HepG2 (cell line): ENCODE measurements at regions not wholly inside any gene's neighbourhood (a gene's known extent, or its start where the extent isn't known, plus 50 kb on each side); places are given as distances from the start of the nearest gene placed in this dataset.

Experiments used
- ATAC-seq: fragments of 200-7000 bp; cut with Tn5 transposase; 3 replicates; pipeline ENCODE4 v1.9.1; 2020; ENCODE audit warnings: mild to moderate bottlenecking, moderate library complexity
- BruUV-seq: library from RNA; stranded (reverse); fragments of 400-500 nt; replicated peaks from 2 replicates; lab custom pipeline; 2021; lab: Mats Ljungman, UMichigan
- CTCF ChIA-PET: fragments of 300-600 bp; formaldehyde crosslinking; extraction: SDS; loops from one replicate; lab custom pipeline; 2021; ENCODE audit warnings: low total read pairs, inconsistent platforms, low intra/inter-chr PET ratio; lab: Yijun Ruan, JAX
- POLR2A ChIA-PET: fragments of 350-600 bp; sonication (Branson Sonifier 250); formaldehyde crosslinking; loops from one replicate; lab custom pipeline; 2020; ENCODE audit warnings: antibody characterized with exemption, inconsistent platforms; lab: Yijun Ruan, JAX
- DNase-seq: peaks from one replicate; pipeline ENCODE4 v3.0.0-alpha.2; 2015; ENCODE audit warnings: low spot score
- FAIRE-seq: peaks from 3 replicates; lab custom pipeline; 2011; peaks lifted over from hg19 to GRCh38; lab: Jason Lieb, UNC
- H2AFZ ChIP-seq: one replicate; pipeline ENCODE4 v1.6.1; 2011; ENCODE audit warnings: low read length, inconsistent platforms
- H3K27ac ChIP-seq: fragments of 300-600 bp; 3 replicates; pipeline ENCODE4 v1.8.0; 2011; ENCODE audit warnings: mixed run types, mild to moderate bottlenecking, mixed read lengths, low read length, inconsistent platforms; ENCODE audit not compliant: insufficient read depth; ENCODE audit errors: extremely low read length
- H3K27me3 ChIP-seq, 2 experiments: fragments of 200-600 bp in 1 of 2; 2 replicates in 1 of 2; 3 replicates in 1 of 2; pipeline versions ENCODE4 v1.6.0 to v1.8.0; 2011; ENCODE audit warnings: low read length in 2 of 2, mild to moderate bottlenecking in 2 of 2, moderate library complexity in 2 of 2, inconsistent platforms in 1 of 2; ENCODE audit not compliant: insufficient read depth in 2 of 2, control insufficient read depth in 1 of 2
- H3K36me3 ChIP-seq, 2 experiments: fragments of 200-600 bp in 1 of 2; replicated peaks in 1 of 2; 2 replicates in 1 of 2; 3 replicates in 1 of 2; pipeline versions ENCODE4 v1.5.1 to v1.8.0; 2011; ENCODE audit warnings: low read length in 2 of 2, inconsistent platforms in 1 of 2; ENCODE audit not compliant: insufficient read depth in 2 of 2, control insufficient read depth in 1 of 2
- H3K4me1 ChIP-seq: 2 replicates; pipeline ENCODE4 v1.5.1; 2012; ENCODE audit warnings: low read length, inconsistent platforms; ENCODE audit not compliant: insufficient read depth
- H3K4me2 ChIP-seq: 2 replicates; pipeline ENCODE4 v1.6.0; 2011; ENCODE audit warnings: low read depth, low read length, inconsistent platforms
- H3K4me3 ChIP-seq, 3 experiments: fragments of 200-600 bp in 1 of 3; sonication (generic), shearing (Covaris generic) in 1 of 3; replicated peaks in 1 of 3; 2 replicates each; pipeline ENCODE4 v1.5.1; 2011 to 2016; ENCODE audit warnings: low read length in 3 of 3, inconsistent platforms in 2 of 3, low read depth in 2 of 3, mild to moderate bottlenecking in 2 of 3, control low read depth in 1 of 3, mixed read lengths in 1 of 3; ENCODE audit not compliant: insufficient read depth in 1 of 3
- H3K79me2 ChIP-seq: one replicate; pipeline ENCODE4 v1.6.1; 2011; ENCODE audit warnings: low read length, inconsistent platforms; ENCODE audit not compliant: insufficient read depth
- H3K9ac ChIP-seq: 2 replicates; pipeline ENCODE4 v1.6.0; 2011; ENCODE audit warnings: mild to moderate bottlenecking, low read depth, low read length, inconsistent platforms; ENCODE audit not compliant: insufficient read depth
- H3K9me3 ChIP-seq: 2 replicates; pipeline ENCODE4 v1.5.1; 2012; ENCODE audit warnings: mild to moderate bottlenecking, low read length
- H4K20me1 ChIP-seq: 2 replicates; pipeline ENCODE4 v1.6.0; 2011; ENCODE audit warnings: inconsistent platforms, mild to moderate bottlenecking, low read length, moderate library complexity; ENCODE audit not compliant: insufficient read depth
- FOXJ3 ChIP-seq: sonication (generic); formaldehyde crosslinking; IDR thresholded peaks from 2 replicates; pipeline ENCODE4 v1.4.0; 2020; ENCODE audit warnings: missing genetic modification reagents, mild to moderate bottlenecking, borderline replicate concordance
- GFI1 ChIP-seq: sonication (generic); formaldehyde crosslinking; IDR thresholded peaks from 2 replicates; pipeline ENCODE4 v1.5.0; 2020; ENCODE audit warnings: missing genetic modification reagents, mild to moderate bottlenecking, borderline replicate concordance
- HHEX ChIP-seq: IDR thresholded peaks from 2 replicates; pipeline ENCODE4 v1.6.1; 2016; ENCODE audit warnings: control low read depth
- REXO4 ChIP-seq: sonication (generic); formaldehyde crosslinking; IDR thresholded peaks from 2 replicates; pipeline ENCODE4 v1.8.0; 2022; ENCODE audit warnings: missing genetic modification reagents, mild to moderate bottlenecking, borderline replicate concordance
- SSRP1 ChIP-seq: IDR thresholded peaks from 2 replicates; pipeline ENCODE4 v1.6.1; 2016; ENCODE audit warnings: control low read depth
- ZKSCAN8 ChIP-seq: IDR thresholded peaks from 2 replicates; pipeline ENCODE4 v1.6.1; 2016; ENCODE audit warnings: borderline replicate concordance, missing genetic modification reagents, missing compliant biosample characterization
- ZNF850 ChIP-seq: sonication (generic); formaldehyde crosslinking; conservative IDR thresholded peaks from 2 replicates; pipeline ENCODE4 v1.9.0; 2021; ENCODE audit warnings: mild to moderate bottlenecking, missing genetic modification reagents
- WGBS: methylation state at CpG from one replicate; pipeline ENCODE4 v1.1.6; 2017; ENCODE audit warnings: low lambda C conversion rate; 5-methylcytosine and 5-hydroxymethylcytosine counted together
- in situ Hi-C: cut with HindIII; loops from 2 replicates; pipeline ENCODE4 v1.10.0; 2017; ENCODE audit warnings: low pct_unique_long_range_greater_than_20kb; ENCODE audit not compliant: extremely low pct_ligation_motif_present
- intact Hi-C: fragments of 100-400 bp; cut with micrococcal nuclease; formaldehyde crosslinking; loops from one replicate; pipeline ENCODE4 v1.10.0; 2022; ENCODE audit not compliant: unreplicated experiment
- TF ChIP-seq, protein P1 (sequence below): sonication (generic); formaldehyde crosslinking; IDR thresholded peaks from 2 replicates; pipeline ENCODE4 v1.5.1; 2020; ENCODE audit warnings: missing genetic modification reagents, mild to moderate bottlenecking, borderline replicate concordance
- TF ChIP-seq, protein P2 (sequence below): IDR thresholded peaks from 2 replicates; pipeline ENCODE4 v1.6.1; 2016; ENCODE audit warnings: mild to moderate bottlenecking, missing biosample characterization, missing genetic modification reagents
- TF ChIP-seq, protein P3 (sequence below): sonication (generic); formaldehyde crosslinking; IDR thresholded peaks from 2 replicates; pipeline ENCODE4 v1.5.1; 2020; ENCODE audit warnings: missing genetic modification reagents, mild to moderate bottlenecking, borderline replicate concordance

DNA sequence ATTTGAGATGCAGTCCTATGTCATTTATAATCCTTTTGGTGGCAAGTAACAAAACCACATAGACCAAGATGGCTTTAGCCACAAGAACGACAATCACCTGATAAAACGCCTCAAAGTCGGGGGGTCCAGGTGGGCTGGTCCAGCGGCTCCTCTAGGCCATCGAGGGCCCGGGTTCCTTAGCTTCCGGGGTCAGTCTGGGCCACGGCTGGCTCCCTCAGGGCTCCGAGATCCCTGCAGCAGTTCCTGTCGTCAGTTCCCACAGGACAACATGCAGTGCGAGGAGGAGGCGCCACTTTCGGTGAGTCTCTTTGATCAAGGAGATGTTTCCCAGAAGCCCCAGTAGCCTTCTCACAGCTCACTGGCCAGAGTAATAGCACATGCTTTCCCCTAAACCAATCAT, 574.6 kb downstream of the AACS start:
- Histone ChIP-seq H3K4me2 (no peak overlapping the region), H3K9ac (no peak overlapping the region), H2AFZ (no peak overlapping the region), H4K20me1 (no peaks in the 10 kb centered on the region), H3K36me3 (no peaks in the 10 kb centered on the region), H3K9me3 (no peaks in the 10 kb centered on the region), H3K79me2 (no peaks in the 10 kb centered on the region), H3K4me3 (no peak overlapping the region), H3K27me3 (peaks cover 3 to 10% of the 10 kb centered on the region in 2 experiments; a peak in 2 of 5 replicates), H3K27ac (no peak overlapping the region), H3K4me1 (no peaks in the 10 kb centered on the region)
- POLR2A ChIA-PET, result no interaction called here
- intact Hi-C loops, result no loop called here
- CTCF ChIA-PET, result no interaction called here
- ATAC-seq, result no peak
- TF ChIP-seq SSRP1 (CRISPR knock-in tag) (no peak), FOXJ3 (CRISPR knock-in tag) (no peak), HHEX (CRISPR knock-in tag) (no peak), GFI1 (CRISPR knock-in tag) (no peak), REXO4 (CRISPR knock-in tag) (no peak), ZKSCAN8 (CRISPR knock-in tag) (no peak), ZNF850 (CRISPR knock-in tag) (no peak)
- TF ChIP-seq, protein P1, sequence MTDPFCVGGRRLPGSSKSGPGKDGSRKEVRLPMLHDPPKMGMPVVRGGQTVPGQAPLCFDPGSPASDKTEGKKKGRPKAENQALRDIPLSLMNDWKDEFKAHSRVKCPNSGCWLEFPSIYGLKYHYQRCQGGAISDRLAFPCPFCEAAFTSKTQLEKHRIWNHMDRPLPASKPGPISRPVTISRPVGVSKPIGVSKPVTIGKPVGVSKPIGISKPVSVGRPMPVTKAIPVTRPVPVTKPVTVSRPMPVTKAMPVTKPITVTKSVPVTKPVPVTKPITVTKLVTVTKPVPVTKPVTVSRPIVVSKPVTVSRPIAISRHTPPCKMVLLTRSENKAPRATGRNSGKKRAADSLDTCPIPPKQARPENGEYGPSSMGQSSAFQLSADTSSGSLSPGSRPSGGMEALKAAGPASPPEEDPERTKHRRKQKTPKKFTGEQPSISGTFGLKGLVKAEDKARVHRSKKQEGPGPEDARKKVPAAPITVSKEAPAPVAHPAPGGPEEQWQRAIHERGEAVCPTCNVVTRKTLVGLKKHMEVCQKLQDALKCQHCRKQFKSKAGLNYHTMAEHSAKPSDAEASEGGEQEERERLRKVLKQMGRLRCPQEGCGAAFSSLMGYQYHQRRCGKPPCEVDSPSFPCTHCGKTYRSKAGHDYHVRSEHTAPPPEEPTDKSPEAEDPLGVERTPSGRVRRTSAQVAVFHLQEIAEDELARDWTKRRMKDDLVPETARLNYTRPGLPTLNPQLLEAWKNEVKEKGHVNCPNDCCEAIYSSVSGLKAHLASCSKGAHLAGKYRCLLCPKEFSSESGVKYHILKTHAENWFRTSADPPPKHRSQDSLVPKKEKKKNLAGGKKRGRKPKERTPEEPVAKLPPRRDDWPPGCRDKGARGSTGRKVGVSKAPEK (CRISPR knock-in tag), result no peak
- TF ChIP-seq, protein P2, sequence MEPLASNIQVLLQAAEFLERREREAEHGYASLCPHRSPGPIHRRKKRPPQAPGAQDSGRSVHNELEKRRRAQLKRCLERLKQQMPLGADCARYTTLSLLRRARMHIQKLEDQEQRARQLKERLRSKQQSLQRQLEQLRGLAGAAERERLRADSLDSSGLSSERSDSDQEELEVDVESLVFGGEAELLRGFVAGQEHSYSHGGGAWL (CRISPR knock-in tag), result no peak
- TF ChIP-seq, protein P3, sequence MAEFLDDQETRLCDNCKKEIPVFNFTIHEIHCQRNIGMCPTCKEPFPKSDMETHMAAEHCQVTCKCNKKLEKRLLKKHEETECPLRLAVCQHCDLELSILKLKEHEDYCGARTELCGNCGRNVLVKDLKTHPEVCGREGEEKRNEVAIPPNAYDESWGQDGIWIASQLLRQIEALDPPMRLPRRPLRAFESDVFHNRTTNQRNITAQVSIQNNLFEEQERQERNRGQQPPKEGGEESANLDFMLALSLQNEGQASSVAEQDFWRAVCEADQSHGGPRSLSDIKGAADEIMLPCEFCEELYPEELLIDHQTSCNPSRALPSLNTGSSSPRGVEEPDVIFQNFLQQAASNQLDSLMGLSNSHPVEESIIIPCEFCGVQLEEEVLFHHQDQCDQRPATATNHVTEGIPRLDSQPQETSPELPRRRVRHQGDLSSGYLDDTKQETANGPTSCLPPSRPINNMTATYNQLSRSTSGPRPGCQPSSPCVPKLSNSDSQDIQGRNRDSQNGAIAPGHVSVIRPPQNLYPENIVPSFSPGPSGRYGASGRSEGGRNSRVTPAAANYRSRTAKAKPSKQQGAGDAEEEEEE (CRISPR knock-in tag), result no peak
- no peak for FAIRE-seq
- in situ Hi-C loops, result no loop called here
- WGBS, result 0% methylated on average over 1 of the region's 13 CpGs
- BruUV-seq, result no TSS peak
- DNase-seq, result no peak
